OCI-LY7 (cell line): ENCODE measurements at regions not wholly inside any gene's neighbourhood (a gene's known extent, or its start where the extent isn't known, plus 50 kb on each side); places are given as distances from the start of the nearest gene placed in this dataset.

Source experiments
- EZH2phosphoT487 ChIP-seq: fragments of 200-600 bp; sonication (generic); IDR thresholded peaks from 2 replicates; pipeline ENCODE4 v1.6.1; 2018; ENCODE audit warnings: low read depth, borderline replicate concordance, mild to moderate bottlenecking, mixed run types, antibody characterized with exemption, low read length, moderate library complexity, mixed read lengths
- TF ChIP-seq, protein P1 (sequence below): fragments of 200-600 bp; sonication (generic); conservative IDR thresholded peaks from 2 replicates; pipeline ENCODE4 v1.5.1; 2014; ENCODE audit warnings: mild to moderate bottlenecking, antibody characterized with exemption, low read length, moderate library complexity, mixed read lengths

DNA sequence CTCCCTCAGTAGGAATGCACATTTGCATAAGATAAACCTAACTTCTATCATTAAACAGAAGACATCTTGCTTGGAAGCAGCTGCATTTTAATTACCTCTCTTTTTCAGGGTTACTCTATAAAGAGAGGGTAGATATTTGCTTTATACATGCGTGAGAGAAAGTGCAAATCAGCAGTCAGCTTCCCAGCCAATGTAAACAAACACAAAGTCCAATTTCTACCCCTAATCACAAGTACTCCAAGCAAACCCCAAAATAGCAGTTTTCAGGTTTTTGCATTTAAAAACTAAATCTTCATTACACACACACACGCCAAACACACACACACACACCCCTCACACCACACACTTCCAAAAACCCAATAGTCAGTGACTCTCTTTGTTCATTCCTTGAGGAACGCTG lies 303.9 kb upstream of the ALCAM start:
- TF ChIP-seq, protein P1, sequence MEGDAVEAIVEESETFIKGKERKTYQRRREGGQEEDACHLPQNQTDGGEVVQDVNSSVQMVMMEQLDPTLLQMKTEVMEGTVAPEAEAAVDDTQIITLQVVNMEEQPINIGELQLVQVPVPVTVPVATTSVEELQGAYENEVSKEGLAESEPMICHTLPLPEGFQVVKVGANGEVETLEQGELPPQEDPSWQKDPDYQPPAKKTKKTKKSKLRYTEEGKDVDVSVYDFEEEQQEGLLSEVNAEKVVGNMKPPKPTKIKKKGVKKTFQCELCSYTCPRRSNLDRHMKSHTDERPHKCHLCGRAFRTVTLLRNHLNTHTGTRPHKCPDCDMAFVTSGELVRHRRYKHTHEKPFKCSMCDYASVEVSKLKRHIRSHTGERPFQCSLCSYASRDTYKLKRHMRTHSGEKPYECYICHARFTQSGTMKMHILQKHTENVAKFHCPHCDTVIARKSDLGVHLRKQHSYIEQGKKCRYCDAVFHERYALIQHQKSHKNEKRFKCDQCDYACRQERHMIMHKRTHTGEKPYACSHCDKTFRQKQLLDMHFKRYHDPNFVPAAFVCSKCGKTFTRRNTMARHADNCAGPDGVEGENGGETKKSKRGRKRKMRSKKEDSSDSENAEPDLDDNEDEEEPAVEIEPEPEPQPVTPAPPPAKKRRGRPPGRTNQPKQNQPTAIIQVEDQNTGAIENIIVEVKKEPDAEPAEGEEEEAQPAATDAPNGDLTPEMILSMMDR: no peak
- TF ChIP-seq EZH2phosphoT487: no peak
